DMS 273 (cell line): ENCODE measurements at regions not wholly inside any gene's neighbourhood (a gene's known extent, or its start where the extent isn't known, plus 50 kb on each side); places are given as distances from the start of the nearest gene placed in this dataset.

Experiments used
- DNase-seq: peaks from one replicate; lab custom pipeline; 2025; ENCODE audit not compliant: unreplicated experiment; lab: John Stamatoyannopoulos, UW

DNA sequence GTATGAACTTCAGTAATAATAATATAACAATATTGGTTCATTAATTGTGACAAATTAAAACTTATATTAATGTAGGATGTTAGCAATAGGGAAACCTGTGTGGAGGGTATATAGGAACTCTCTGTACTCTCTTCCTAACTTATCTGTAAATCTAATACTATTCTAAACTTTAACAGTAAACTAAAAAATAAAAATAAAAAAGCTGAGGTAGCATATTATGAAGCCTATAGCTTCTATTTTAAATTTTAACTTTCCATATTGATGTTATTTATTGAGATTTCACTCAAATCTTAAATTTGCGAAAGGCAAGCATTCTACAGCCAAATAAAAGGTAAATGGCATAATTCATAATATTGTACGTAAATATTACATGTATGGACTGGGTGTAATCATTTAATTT, 326.4 kb downstream of the MEI4 start:
- no peak for DNase-seq

DNA sequence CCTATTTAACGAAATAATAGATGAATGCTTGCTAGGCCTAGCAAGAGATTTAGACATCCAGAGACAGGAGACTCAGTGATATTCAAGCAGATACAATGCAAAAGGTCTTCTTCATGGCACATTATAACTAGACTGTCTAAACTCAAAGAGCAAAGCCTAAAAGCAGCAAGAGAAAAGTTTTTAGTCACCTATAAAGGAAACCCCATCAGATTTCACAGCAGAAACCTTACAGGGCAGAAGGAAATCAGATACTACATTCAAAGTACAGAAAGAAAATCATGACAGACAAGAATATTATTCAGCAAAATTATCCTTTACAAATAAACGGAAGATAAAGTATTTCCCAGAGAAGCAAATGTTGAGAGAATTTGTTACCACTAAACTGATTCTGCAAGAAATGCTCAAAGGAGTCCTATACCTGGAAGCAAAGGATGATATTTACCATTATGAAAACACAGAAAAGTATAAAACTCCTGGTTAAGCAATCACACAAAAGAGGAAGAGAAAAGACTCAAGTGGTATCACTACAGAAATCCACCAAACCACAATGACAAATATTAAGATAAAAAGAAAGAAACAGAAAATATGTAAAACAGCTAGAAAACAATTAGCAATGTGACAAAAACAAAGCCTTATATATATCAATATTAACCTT, 333.7 kb downstream of the MEI4 start:
- DNase-seq = no peak

DNA sequence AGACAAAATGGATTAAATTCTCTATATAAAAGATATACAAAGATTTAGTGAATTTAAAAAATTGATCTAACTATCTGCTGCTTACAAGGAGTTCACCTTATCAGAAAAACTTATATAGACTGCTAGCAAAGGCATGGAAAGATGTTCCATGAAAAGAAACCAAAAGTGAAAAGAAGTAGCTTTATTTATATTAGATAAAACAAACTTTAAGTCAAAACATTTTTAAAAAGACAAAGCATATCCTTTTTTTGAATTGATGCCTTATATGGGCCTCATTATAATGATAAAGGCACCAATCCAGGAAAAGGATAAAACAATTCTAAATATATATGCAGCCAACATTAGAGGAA, 334.2 kb downstream of the MEI4 start:
- DNase-seq = no peak

DNA sequence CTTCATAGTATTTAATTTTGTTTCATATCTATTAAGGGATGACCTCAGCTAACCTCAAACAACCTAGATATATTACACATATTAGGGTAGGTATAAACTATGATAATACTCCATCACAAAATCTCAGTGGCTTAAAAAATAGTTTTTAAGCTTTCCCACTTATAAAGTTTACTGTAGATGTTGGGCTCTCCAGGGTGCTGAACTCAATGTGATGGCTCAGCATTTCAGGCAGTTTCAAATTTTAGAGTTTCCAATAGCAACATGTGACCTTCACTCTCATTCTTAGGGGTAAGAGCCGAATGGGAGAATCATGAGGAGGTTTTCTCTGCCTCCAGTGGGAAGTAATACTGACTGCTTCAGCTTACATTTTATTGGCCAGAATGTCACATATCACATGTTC, 357.3 kb downstream of the MEI4 start:
- no peak for DNase-seq

DNA sequence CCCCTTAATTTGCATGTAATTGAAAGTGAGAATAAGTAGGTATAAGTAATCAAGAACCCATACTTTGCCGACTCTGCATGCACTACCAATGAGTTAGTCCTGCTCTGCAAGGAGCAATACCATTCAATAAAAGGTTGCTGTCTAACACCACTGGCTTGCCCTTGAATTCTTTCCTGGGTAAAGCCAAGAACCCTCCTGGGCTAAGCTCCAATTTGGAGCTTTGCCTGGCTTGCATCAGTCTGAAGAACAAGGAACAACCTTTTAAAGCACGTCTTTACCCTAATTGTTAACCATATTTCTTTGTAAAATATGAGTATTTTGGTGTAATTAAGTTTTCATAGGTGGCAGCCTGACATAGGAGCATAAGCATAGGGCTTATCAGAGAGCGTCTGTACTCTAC, 367.7 kb downstream of the MEI4 start:
- DNase-seq = no peak

DNA sequence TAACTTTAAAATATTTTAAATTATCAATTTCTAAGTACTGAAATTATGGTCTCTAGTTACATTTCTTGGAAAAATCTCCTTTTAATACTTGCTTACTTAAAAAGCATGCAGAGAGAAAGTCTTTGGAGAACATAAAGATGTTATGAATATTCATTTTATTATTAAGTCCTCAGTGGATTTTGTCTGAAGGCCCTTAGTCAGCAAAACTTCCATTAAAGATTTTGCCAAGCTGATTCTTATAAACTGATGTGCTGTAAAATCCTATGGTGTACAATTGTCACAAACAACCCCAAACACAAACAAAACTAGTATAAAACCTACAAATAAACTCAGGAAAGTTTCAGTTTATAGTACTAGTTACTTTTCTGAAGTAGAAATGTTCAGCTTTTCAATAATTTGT, 372.7 kb downstream of the MEI4 start:
- DNase-seq = no peak

DNA sequence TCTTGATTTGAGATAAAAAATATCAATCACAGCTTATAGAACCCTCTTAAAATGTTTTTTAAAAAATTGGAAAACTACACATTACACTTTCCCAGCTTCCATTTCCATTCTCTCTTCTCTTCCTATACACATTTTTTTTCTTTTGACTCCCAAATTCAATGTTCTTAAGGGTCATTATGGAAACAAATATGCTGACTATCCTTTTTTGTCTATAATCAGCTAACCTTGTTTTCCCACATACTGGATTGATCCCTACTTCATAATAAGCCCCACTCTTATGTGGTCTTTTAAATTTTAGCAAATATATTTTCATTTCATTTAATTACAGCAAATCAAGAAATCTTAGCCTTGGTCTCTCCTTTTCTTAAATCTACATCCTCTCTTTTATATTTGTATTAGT, 378.4 kb downstream of the MEI4 start:
- DNase-seq = no peak

DNA sequence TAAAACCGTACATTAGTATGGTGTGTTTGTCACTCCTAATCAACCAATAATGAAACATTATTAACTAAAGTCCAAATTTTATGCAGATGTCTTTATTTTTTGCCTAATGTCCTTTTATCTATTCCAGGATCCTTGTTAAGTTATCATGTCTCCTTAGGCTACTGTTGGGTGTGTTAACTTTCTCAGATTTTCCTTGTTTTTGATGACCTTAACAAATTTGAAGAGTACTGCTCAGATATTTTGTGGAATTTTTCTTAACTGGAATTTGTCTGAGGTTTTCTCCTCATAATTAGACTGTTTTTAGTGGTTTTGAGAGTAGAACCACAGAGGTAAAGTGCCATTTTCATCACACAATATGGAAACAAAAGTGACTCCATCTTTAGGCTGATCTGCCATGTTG, 406.3 kb downstream of the MEI4 start:
- DNase-seq = no peak

DNA sequence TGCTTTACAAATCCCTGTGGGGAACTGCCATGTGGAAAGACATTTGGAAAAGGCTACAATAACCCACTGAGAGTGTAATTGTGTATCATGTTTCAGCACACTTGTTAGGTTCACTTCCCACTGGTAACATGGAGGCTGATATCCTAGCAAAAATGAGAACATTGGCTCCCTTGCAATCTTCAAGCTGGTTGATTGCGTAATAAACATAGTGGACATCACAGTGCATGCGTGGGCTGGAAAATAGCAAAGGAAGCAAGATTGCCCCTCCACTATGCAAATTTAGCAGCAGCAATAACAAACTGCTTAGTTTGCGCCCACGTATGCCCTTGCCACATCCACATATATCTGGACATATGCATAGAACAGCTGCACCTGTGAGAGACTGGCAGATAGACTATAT, 410.2 kb downstream of the MEI4 start:
- no peak for DNase-seq

DNA sequence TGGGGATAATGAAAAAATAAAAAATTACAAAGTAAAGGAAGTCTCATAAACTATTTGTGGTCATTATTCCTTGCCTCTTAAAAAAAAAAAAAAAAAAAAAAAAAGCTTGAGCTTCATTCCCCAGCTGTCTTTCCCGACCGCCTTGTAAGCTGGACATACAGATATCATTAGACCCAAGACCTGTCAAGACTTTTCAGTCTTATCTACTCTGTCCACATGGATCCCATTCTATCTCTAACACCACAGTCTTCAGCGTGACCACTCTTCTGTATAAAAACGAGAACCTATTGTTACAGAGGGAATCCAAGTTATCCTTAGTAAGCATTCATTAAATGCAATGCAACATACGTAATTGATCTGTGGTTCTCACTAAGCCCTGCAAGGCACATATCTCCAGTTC, 423.5 kb downstream of the MEI4 start:
- DNase-seq = no peak

DNA sequence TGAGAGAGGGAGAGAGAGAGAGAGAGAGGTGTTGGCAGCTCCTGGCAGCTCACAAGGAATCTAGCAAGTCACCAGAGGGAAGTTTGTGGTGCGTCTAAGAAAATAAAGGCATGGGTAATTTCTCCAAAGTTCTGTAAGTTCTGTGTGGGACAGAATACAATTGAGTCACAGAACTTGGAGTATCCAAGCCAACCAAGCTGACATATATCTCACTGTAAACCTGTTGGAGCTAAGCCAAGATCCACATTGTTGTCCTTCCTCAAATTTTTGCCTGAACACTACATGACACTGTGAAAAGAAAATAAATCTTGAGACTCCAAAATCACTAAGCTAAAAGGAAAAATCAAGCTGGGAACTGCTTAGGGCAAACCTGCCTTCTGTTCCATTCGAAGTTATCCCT, 436.7 kb downstream of the MEI4 start:
- DNase-seq = no peak

DNA sequence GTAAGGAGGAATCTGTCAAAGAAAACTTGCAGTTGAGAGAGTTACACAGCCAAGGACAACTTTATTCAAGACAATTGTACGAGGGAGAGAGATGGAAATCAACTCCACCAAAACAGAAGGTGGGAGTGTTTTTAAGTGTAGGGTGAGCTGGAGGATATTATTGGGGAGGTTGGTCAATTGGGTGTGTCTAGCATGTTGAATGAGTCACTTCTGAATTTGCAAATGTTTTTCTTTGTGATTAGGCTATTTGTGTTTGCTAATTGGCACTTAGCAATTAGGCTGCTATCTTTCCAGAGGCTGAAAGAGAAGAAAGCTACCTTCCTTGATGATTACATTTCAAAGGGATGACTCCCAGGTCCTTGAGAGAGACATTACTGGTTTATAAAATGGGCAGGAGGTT, 441.1 kb downstream of the MEI4 start:
- no peak for DNase-seq

DNA sequence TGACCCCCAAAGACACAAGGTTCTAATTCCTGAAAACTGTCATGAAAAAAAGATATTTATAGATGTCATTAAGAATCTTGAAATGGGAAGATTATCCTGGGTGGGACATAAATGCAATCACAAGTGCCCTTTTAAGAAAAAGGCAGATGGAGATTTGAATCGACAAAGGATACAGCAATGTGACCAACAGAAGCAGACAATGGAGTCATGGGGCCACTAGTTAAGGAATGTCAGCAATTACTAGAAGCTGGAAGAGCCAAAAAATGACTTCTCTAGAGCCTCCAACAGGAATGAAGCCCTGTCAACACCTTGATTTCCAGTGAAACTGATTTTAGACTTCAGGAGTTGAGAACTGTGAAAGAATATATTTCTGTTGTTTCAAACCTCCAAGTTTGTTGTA, 448.5 kb downstream of the MEI4 start:
- no peak for DNase-seq

DNA sequence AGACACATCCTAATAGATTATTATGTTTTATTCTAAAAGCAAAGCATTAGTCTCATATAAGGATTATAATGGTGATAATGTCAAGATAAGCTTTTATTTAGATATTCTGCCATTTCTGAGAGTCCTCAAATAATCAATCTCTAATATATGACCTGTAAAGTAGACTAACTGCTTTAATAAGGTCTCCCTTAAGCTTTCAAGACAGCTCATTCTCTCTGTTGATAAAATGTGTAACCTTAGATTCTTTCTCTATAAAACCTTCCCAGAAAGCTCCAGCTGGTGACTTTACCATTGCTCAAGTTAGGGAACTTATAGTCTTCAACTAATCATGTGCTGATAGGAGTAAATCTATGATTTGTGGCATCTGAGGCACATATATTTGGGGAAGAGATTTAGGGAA, 457.8 kb downstream of the MEI4 start:
- no peak for DNase-seq

DNA sequence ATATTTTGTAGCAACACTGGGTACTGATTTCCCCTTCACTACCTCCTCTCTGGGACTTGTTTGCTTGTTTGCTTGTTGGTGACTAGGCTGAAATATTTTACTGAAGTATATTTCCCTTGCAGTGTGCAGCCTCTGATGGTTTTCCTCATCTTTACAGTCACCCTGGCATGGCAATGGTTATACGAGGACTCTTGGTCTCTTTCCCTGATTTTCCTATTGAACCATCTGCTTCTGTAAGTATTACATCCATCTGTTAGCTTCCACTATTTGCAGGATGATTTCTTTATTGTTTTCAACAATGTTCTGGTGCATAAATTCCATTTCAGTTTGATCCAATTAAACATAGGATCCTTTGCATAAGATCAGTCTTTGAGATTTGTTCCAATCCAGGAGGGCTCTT, 465.1 kb downstream of the MEI4 start:
- no peak for DNase-seq

DNA sequence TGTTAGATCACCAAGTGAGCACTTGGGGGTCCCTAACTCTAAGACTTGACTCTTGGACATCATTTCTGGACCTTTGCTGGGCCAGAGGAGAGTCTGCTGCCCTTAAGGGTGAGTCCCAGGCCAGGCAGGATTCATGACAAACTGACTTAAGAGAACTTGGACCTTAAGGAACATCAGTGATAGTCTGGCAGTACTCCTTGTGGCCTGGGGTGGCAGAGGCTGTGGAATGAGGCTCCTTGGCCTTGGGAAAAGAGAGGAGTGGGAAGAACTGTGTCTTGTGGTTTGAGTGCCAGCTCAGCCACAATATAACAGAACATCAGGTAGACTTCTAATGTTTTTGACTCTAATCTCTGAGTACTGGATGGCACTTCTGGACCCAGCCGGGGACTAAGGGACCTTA, 478.7 kb downstream of the MEI4 start:
- DNase-seq = no peak

DNA sequence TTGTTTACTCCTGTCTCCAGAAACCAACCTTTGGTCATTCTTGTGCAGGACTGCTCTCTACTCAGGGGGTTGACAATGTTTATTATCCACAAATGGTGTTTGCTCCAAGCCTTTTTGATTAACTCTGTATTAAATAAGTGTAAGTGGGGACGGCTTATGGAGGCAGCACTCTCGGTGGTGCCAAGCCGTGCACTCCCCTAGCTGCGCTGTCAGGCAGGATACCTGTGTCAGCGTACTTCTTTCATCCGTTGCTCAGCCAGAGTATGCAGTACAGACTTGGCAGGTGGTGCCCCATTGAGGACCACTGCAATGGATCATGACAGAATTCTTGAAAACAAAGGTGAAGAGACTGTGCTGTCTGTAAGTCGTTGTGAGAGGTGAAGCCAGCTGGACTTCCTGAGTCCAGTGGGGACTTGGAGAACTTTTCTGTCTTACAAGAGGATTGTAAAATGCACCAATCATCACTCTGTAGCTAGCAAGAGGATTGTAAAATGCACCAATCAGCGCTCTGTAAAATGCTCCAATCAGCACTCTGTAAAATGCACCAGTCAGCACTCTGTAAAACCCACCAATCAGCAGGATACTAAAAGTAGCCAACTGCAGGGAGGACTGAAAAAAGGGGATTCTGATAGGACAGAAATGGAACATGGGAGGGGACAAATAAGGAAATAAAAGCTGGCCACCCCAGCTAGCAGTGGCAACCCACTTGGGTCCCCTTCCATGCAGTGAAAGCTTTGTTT, 480.0 kb downstream of the MEI4 start:
- no peak for DNase-seq

DNA sequence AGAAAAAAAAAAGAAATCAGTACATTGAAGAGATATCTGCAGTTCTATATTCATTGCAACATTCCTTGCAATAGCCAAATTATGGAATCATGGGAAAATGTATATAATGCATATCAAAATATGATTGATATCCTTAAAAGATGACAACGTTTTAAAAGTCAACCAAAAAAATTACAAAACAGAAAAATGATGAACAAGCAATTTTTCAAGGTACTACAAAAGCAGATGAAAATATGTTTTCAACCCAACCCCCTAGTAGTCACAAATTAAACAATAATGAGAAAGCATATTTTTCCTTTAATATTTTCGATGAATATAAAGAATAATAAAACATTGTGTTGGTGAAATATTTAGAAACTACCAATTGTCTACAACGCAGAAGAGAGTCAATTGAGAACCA, 497.6 kb downstream of the MEI4 start:
- no peak for DNase-seq

DNA sequence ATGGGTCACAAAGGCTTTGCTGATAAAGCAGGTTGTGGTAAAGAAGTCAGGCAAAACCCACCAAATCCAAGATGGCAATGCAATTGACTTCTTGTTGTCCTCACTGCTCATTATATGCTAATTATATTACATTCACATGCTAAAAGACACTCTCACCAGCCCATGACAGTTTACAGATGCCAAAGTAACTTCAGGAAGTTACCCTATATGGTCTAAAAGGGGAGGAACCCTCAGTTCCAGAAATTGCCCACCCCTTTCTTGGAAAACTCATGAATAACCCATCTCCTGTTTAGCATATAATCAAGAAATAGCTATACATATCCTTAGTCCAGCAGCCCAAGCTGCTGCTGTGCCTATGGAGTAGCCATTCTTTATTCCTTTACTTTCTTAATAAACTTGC, 501.1 kb downstream of the MEI4 start:
- DNase-seq = no peak

DNA sequence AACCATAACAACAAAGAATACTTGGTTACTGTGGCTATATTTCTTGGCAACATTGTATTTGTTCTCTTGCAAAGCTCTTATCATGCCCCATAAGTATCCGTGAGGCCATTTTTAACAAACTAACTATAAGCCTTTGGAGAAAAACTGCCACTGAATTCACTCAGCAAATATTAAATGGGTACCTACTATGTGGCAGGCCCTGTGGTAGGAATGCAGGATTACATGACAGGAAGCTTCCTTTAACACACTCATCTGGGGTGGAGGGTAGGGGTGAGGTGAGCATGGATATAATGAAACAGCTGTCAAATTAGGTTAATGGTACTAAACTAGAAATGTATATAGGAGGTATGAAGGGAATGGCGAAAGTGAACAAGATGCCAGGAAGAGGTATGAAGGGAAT, 504.8 kb downstream of the MEI4 start:
- DNase-seq = no peak

DNA sequence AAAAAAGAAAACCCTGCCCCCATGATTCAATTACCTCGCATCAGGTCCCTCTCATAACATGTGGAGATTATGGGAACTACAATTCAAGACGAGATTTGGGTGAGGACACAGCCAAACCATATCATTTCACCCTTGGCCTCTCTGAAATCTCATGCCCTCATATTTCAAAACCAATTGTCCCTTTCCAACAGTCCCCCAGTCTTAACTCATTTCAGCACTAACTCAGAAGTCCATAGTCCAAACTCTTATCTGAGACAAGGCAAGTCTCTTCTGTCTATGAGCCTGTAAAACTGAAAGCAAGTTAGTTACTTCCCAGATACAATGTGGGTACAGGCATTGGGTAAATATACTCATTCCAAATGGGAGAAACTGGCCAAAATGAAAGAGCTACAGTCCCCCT, 536.1 kb downstream of the MEI4 start:
- no peak for DNase-seq

DNA sequence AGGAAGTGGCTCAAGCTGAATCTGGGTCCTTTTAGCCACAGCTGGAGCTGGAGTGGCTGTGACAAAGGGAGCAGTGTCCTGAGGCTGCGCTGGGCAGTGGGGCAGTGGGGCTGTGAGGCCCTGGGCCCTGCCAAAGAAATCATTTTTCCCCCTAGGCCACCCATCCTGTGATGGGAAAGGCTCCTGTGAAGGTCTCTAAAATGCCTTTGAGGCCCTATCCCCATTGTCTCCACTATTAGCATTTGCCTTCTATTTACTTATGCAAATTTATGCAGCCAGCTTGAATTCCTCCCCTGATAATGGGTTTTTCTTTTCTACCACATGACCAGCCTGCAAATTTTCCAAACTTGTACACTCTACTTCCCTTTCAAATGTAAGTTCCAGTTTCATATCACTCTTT, 539.2 kb downstream of the MEI4 start:
- no peak for DNase-seq

DNA sequence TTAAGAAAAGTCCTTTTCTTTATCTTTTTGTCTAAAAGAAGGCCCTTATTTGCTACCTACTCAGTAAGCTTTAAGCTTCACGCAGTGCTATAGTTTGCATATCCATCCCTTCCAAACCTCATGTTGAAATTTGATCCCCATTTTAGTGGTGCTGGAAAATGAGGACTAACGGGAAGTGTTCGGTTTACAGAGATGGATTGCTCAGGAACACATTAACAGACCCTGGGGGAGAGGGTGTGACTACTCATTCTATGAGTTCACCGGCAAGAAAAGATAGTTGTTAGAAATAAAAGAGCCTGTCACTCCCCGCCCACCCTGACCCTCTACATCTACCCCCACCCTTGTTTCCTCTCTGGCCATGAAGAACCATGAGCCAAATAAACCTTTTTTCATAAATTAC, 546.2 kb downstream of the MEI4 start:
- no peak for DNase-seq
